ENCODE measurements at regions not wholly inside any gene's neighbourhood (a gene's known extent, or its start where the extent isn't known, plus 50 kb on each side); places are given as distances from the start of the nearest gene placed in this dataset.
A peak's percentile ranks its signal among the peaks of the same experiment; 100 is the strongest.

DNA sequence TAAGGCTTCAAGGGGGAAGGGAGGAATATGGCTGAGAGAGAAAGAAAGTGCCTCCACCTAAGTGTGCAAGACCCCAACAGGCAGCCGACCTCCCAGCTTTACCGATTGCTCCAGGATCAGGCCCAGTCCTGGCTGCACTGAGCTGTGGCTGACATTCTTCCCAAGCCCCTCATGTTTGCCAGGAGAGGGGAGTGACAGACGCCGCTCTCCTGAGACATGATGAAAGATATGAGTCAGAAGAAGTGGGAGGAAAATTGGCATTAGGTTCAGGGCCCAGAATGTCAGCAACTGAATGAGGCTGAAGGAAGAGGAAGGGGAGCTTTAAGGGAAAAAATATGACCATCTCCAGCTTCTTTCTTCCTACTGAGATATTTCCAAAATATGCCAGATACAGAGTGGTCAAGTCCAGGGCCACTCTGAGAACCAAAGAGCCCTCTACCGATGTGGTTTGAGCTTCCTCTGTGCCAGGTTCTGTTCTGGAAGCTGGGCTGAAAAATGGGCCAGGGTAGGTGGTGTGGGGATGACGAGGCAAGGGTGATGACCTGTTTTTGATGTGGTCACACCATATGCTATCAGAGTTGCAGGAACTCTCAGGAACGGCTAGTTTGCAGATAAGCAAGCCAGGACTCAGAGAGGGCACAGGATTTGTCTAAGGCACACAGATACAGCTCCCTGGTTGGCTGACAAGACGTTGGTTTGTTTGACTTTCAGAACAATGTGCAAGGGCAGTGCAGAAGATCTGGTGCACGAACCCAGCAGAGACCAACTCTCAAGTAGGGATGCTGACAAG, 176.7 kb downstream of the SOX9 start:
- no peak overlapping the region for H3K27ac ChIP-seq (ENCODE audit: low read depth in 1 of 2, low read length in 1 of 2)
- 59 to 62% methylated on average over 9 of the region's 9 CpGs for WGBS, 2 donors
- TF ChIP-seq, protein P1, sequence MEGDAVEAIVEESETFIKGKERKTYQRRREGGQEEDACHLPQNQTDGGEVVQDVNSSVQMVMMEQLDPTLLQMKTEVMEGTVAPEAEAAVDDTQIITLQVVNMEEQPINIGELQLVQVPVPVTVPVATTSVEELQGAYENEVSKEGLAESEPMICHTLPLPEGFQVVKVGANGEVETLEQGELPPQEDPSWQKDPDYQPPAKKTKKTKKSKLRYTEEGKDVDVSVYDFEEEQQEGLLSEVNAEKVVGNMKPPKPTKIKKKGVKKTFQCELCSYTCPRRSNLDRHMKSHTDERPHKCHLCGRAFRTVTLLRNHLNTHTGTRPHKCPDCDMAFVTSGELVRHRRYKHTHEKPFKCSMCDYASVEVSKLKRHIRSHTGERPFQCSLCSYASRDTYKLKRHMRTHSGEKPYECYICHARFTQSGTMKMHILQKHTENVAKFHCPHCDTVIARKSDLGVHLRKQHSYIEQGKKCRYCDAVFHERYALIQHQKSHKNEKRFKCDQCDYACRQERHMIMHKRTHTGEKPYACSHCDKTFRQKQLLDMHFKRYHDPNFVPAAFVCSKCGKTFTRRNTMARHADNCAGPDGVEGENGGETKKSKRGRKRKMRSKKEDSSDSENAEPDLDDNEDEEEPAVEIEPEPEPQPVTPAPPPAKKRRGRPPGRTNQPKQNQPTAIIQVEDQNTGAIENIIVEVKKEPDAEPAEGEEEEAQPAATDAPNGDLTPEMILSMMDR (IDR thresholded peaks at IDR 0.05; ENCODE audit: control extremely low read depth, extremely low read depth), result no peak
- H3K36me3 ChIP-seq (ENCODE audit: control insufficient read depth in 4 of 4, insufficient read depth in 4 of 4, low read length in 4 of 4), result no peaks in the 10 kb centered on the region
- ATAC-seq (ENCODE audit: insufficient read depth, low FRiP score) (no peak), DNase-seq (no peak)
- H3K4me3 ChIP-seq, result no peak overlapping the region
- peaks cover 0 to 4% (median 0%) of the 10 kb centered on the region in 3 donors for H3K27me3 ChIP-seq (ENCODE audit: control insufficient read depth in 3 of 3, insufficient read depth in 3 of 3, low read length in 2 of 3)
- H3K4me1 ChIP-seq (ENCODE audit: control insufficient read depth in 5 of 5, insufficient read depth in 5 of 5, low read length in 5 of 5), result peaks cover 0 to 3% (median 0%) of the 10 kb centered on the region in 5 donors
- H3K9ac ChIP-seq (ENCODE audit: insufficient read depth in 1 of 2, low read length in 2 of 2), result no peak overlapping the region
- no peaks in the 10 kb centered on the region for H3K9me3 ChIP-seq (ENCODE audit: control insufficient read depth in 4 of 4, insufficient read depth in 3 of 4, low read length in 3 of 4)

GRCh38 chr17:72299100-72299499, 178.3 kb downstream of the SOX9 start:
- DNase-seq, result no peak
- peaks cover 0 to 3% (median 0%) of the 10 kb centered on the region in 5 donors for H3K4me1 ChIP-seq (ENCODE audit: control insufficient read depth in 5 of 5, insufficient read depth in 5 of 5, low read length in 5 of 5)
- H3K27ac ChIP-seq (ENCODE audit: low read depth in 1 of 2, low read length in 1 of 2), result no peak overlapping the region
- peaks cover 0 to 3% (median 0%) of the 10 kb centered on the region in 4 donors for H3K9me3 ChIP-seq (ENCODE audit: control insufficient read depth in 4 of 4, insufficient read depth in 3 of 4, low read length in 3 of 4)
- H3K36me3 ChIP-seq (ENCODE audit: control insufficient read depth in 4 of 4, insufficient read depth in 4 of 4, low read length in 4 of 4), result no peaks in the 10 kb centered on the region
- ATAC-seq (ENCODE audit: insufficient read depth, low FRiP score), result no peak
- H3K27me3 ChIP-seq (ENCODE audit: control insufficient read depth in 3 of 3, insufficient read depth in 3 of 3, low read length in 2 of 3), result peaks cover 0 to 4% (median 0%) of the 10 kb centered on the region in 3 donors
- H3K4me3 ChIP-seq, result no peak overlapping the region
- TF ChIP-seq, protein P1 (IDR thresholded peaks at IDR 0.05; ENCODE audit: control extremely low read depth, extremely low read depth), result no peak
- WGBS, 2 donors, result 44 to 51% methylated on average over 4 of the region's 4 CpGs
- no peak overlapping the region for H3K9ac ChIP-seq (ENCODE audit: insufficient read depth in 1 of 2, low read length in 2 of 2)

GRCh38 chr17:72299592-72299991, 178.8 kb downstream of the SOX9 start:
- H3K27me3 ChIP-seq (ENCODE audit: control insufficient read depth in 3 of 3, insufficient read depth in 3 of 3, low read length in 2 of 3), result peaks cover 0 to 4% (median 0%) of the 10 kb centered on the region in 3 donors
- no peak overlapping the region for H3K9ac ChIP-seq (ENCODE audit: insufficient read depth in 1 of 2, low read length in 2 of 2)
- 56 to 58% methylated on average over 5 of the region's 5 CpGs for WGBS, 2 donors
- no peak overlapping the region for H3K4me3 ChIP-seq
- H3K27ac ChIP-seq (ENCODE audit: low read depth in 1 of 2, low read length in 1 of 2), result no peak overlapping the region
- DNase-seq (peak in 1 of 3 donors; percentile 20), ATAC-seq (ENCODE audit: insufficient read depth, low FRiP score) (no peak)
- H3K36me3 ChIP-seq (ENCODE audit: control insufficient read depth in 4 of 4, insufficient read depth in 4 of 4, low read length in 4 of 4), result no peaks in the 10 kb centered on the region
- TF ChIP-seq, protein P1 (IDR thresholded peaks at IDR 0.05; ENCODE audit: control extremely low read depth, extremely low read depth), result no peak
- peaks cover 0 to 3% (median 0%) of the 10 kb centered on the region in 4 donors for H3K9me3 ChIP-seq (ENCODE audit: control insufficient read depth in 4 of 4, insufficient read depth in 3 of 4, low read length in 3 of 4)
- peaks cover 0 to 3% (median 0%) of the 10 kb centered on the region in 5 donors for H3K4me1 ChIP-seq (ENCODE audit: control insufficient read depth in 5 of 5, insufficient read depth in 5 of 5, low read length in 5 of 5)
